ENCODE measurements at regions not wholly inside any gene's neighbourhood (a gene's known extent, or its start where the extent isn't known, plus 50 kb on each side); places are given as distances from the start of the nearest gene placed in this dataset.

DNA sequence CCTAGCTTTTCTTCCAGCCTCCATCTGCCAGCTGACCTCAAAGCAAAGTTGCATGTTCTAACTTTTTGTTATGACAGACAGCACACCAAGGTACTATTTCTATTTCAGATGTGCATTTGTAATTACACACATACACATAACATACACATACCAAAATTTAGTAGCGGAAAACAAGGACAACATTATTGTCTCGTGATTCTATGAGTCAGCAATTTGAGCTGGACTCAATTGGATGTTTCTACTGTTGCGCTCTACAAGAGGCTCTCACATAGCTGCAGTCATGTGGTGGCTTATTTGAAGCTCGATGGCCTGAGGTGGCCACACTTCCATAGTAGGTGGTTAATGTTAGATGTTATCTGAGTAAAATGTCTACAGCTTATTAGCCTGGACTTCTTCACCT lies 1010.1 kb upstream of the B3GALT2 start:
- no peak for DNase-seq (ENCODE audit: low read depth, low spot score)
- Histone ChIP-seq H3K4me1 (ENCODE audit: control insufficient read depth, insufficient read depth, low read length) (no peaks in the 10 kb centered on the region), H3K27me3 (ENCODE audit: control insufficient read depth, insufficient read depth, low read length) (no peaks in the 10 kb centered on the region), H3K4me3 (ENCODE audit: low read length) (no peak overlapping the region), H3K9me3 (ENCODE audit: control insufficient read depth, insufficient read depth, low read length) (no peaks in the 10 kb centered on the region), H3K27ac (ENCODE audit: low read length) (no peak overlapping the region), H3K36me3 (ENCODE audit: control insufficient read depth, insufficient read depth, low read length) (no peaks in the 10 kb centered on the region)
- WGBS (ENCODE audit: insufficient coverage, insufficient read length): no CpG with 5 or more reads among the region's 4 CpGs

DNA sequence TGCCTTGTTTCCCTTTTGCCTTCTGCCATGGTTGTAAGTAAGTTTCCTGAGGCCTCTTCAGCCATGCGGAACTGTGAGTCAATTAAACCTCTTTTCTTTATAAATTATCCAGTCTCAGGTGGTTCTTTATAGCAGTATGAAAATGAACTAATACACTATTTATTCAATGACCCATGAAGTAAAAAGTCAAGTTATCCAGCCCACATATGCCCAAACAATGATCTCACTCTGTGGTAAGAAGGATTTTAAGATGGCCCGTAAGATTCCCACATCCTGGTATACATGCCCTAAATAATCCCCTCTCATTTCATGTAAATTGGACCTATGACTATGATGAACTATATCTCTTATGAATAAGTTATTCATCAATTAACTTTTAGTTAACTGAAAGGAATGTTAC lies 1008.3 kb upstream of the B3GALT2 start:
- WGBS (ENCODE audit: insufficient coverage, insufficient read length): no CpG with 5 or more reads among the region's 2 CpGs
- no peak overlapping the region for H3K27ac ChIP-seq (ENCODE audit: low read length)
- no peaks in the 10 kb centered on the region for H3K36me3 ChIP-seq (ENCODE audit: control insufficient read depth, insufficient read depth, low read length)

DNA sequence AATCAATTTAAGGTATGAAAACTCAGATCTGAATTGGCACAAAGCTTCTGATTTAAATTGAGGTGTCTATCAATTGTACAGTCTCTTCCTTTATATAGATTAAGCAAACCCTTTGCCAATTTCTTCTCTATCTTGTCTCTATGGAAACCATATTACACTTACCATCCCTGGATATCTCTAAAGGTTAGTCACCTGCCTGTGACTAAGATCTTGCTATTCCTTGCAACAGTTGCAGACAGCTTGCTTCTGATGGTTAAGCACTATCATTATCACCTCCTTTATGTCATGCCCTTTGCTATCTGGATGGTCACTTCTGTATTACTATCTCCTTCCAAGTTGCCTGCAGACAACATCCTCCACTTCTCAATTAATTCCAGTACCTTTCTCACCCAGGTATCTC lies 998.6 kb upstream of the B3GALT2 start:
- Histone ChIP-seq H3K4me1 (ENCODE audit: control insufficient read depth, insufficient read depth, low read length) (no peaks in the 10 kb centered on the region), H3K27ac (ENCODE audit: low read length) (no peak overlapping the region), H3K9me3 (ENCODE audit: control insufficient read depth, insufficient read depth, low read length) (no peaks in the 10 kb centered on the region), H3K36me3 (ENCODE audit: control insufficient read depth, insufficient read depth, low read length) (no peaks in the 10 kb centered on the region), H3K27me3 (ENCODE audit: control insufficient read depth, insufficient read depth, low read length) (no peaks in the 10 kb centered on the region), H3K4me3 (ENCODE audit: low read length) (no peak overlapping the region)
- no peak for DNase-seq (ENCODE audit: low read depth, low spot score)

More for the DNA sequence above, 1008.3 kb upstream of the B3GALT2 start:
- no peaks in the 10 kb centered on the region for H3K4me1 ChIP-seq (ENCODE audit: control insufficient read depth, insufficient read depth, low read length)
- H3K27me3 ChIP-seq (ENCODE audit: control insufficient read depth, insufficient read depth, low read length): no peaks in the 10 kb centered on the region
- no peak overlapping the region for H3K4me3 ChIP-seq (ENCODE audit: low read length)
- H3K9me3 ChIP-seq (ENCODE audit: control insufficient read depth, insufficient read depth, low read length): no peaks in the 10 kb centered on the region
- no peak for DNase-seq (ENCODE audit: low read depth, low spot score)

GRCh38 chr1:194184425-194184824 lies 998.0 kb upstream of the B3GALT2 start:
- no peak overlapping the region for H3K4me3 ChIP-seq (ENCODE audit: low read length)
- H3K27ac ChIP-seq (ENCODE audit: low read length): no peak overlapping the region
- no peaks in the 10 kb centered on the region for H3K4me1 ChIP-seq (ENCODE audit: control insufficient read depth, insufficient read depth, low read length)
- H3K36me3 ChIP-seq (ENCODE audit: control insufficient read depth, insufficient read depth, low read length): no peaks in the 10 kb centered on the region
- H3K9me3 ChIP-seq (ENCODE audit: control insufficient read depth, insufficient read depth, low read length): no peaks in the 10 kb centered on the region
- no peak for DNase-seq (ENCODE audit: low read depth, low spot score)
- H3K27me3 ChIP-seq (ENCODE audit: control insufficient read depth, insufficient read depth, low read length): no peaks in the 10 kb centered on the region

DNA sequence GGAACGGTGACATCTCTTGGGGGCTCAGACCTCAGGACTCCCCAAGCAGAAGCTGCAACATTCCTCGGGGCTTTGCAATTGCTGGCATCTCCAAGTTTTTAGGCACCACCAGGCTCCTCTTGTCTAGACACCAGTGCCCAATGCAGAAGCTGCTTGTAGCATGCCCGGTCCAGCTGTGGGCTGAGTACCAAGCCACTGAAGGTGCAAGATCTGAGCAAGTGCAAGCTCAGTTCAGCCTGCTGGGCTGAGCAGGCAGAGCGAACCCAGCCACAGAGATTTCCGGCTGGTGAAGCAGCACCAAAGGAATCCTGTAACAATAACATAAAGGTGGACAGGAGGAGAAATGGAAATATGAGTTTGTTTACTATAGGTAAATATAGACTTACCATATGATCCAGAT lies 995.4 kb upstream of the B3GALT2 start:
- Histone ChIP-seq H3K9me3 (ENCODE audit: control insufficient read depth, insufficient read depth, low read length) (no peaks in the 10 kb centered on the region), H3K4me3 (ENCODE audit: low read length) (no peak overlapping the region), H3K27me3 (ENCODE audit: control insufficient read depth, insufficient read depth, low read length) (no peaks in the 10 kb centered on the region), H3K36me3 (ENCODE audit: control insufficient read depth, insufficient read depth, low read length) (no peaks in the 10 kb centered on the region), H3K4me1 (ENCODE audit: control insufficient read depth, insufficient read depth, low read length) (no peaks in the 10 kb centered on the region), H3K27ac (ENCODE audit: low read length) (no peak overlapping the region)
- DNase-seq (ENCODE audit: low read depth, low spot score): no peak
- no CpG with 5 or more reads among the region's 5 CpGs for WGBS (ENCODE audit: insufficient coverage, insufficient read length)

DNA sequence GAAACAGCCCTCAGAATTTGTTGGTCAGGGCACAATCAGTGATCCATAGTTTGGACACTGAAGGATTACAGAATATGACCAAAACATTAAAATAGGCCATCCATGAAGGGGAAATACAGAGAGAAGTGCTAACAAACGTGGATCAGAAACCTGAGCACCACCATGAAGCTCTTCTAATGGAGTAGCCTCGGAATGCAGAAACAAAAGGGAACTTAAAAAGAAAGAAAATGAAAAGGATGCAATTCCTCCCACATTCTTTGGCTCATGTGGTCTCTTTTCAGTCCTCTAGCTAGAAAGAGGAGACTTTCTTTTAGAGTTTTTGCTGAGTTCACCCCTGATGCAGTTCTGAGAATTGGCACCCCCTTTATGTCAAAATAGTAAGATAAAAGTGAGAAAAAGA lies 989.8 kb upstream of the B3GALT2 start:
- no peak overlapping the region for H3K4me3 ChIP-seq (ENCODE audit: low read length)
- H3K36me3 ChIP-seq (ENCODE audit: control insufficient read depth, insufficient read depth, low read length): no peaks in the 10 kb centered on the region
- H3K27ac ChIP-seq (ENCODE audit: low read length): no peak overlapping the region
- no peaks in the 10 kb centered on the region; the same call in 1 of the 2 replicates for H3K4me1 ChIP-seq (ENCODE audit: control insufficient read depth, insufficient read depth, low read length)
- DNase-seq (ENCODE audit: low read depth, low spot score): no peak
- no peaks in the 10 kb centered on the region for H3K27me3 ChIP-seq (ENCODE audit: control insufficient read depth, insufficient read depth, low read length)
- no peaks in the 10 kb centered on the region for H3K9me3 ChIP-seq (ENCODE audit: control insufficient read depth, insufficient read depth, low read length)
- no CpG with 5 or more reads among the region's 2 CpGs for WGBS (ENCODE audit: insufficient coverage, insufficient read length)

- H3K9me3 ChIP-seq (ENCODE audit: control insufficient read depth, insufficient read depth, low read length): no peaks in the 10 kb centered on the region
- no peaks in the 10 kb centered on the region; the same call in 1 of the 2 replicates for H3K4me1 ChIP-seq (ENCODE audit: control insufficient read depth, insufficient read depth, low read length)
- no peaks in the 10 kb centered on the region for H3K36me3 ChIP-seq (ENCODE audit: control insufficient read depth, insufficient read depth, low read length)
- no peaks in the 10 kb centered on the region for H3K27me3 ChIP-seq (ENCODE audit: control insufficient read depth, insufficient read depth, low read length)
- DNase-seq (ENCODE audit: low read depth, low spot score): no peak
- no peak overlapping the region for H3K4me3 ChIP-seq (ENCODE audit: low read length)
- no peak overlapping the region for H3K27ac ChIP-seq (ENCODE audit: low read length)
- no CpG with 5 or more reads among the region's 1 CpG for WGBS (ENCODE audit: insufficient coverage, insufficient read length)
Measured at GRCh38 chr1:194175251-194175650, 988.8 kb upstream of the B3GALT2 start.

- H3K9me3 ChIP-seq (ENCODE audit: control insufficient read depth, insufficient read depth, low read length): no peaks in the 10 kb centered on the region
- no peak for DNase-seq (ENCODE audit: low read depth, low spot score)
- H3K36me3 ChIP-seq (ENCODE audit: control insufficient read depth, insufficient read depth, low read length): no peaks in the 10 kb centered on the region
- no peaks in the 10 kb centered on the region for H3K27me3 ChIP-seq (ENCODE audit: control insufficient read depth, insufficient read depth, low read length)
- no peak overlapping the region for H3K27ac ChIP-seq (ENCODE audit: low read length)
- H3K4me3 ChIP-seq (ENCODE audit: low read length): no peak overlapping the region
- no peaks in the 10 kb centered on the region; the same call in 1 of the 2 replicates for H3K4me1 ChIP-seq (ENCODE audit: control insufficient read depth, insufficient read depth, low read length)
Measured at GRCh38 chr1:194174528-194174927, 988.1 kb upstream of the B3GALT2 start.

GRCh38 chr1:194171596-194171995 lies 985.2 kb upstream of the B3GALT2 start:
- no CpG with 5 or more reads among the region's 5 CpGs for WGBS (ENCODE audit: insufficient coverage, insufficient read length)
- no peaks in the 10 kb centered on the region for H3K9me3 ChIP-seq (ENCODE audit: control insufficient read depth, insufficient read depth, low read length)
- H3K4me3 ChIP-seq (ENCODE audit: low read length): no peak overlapping the region
- no peak overlapping the region for H3K27ac ChIP-seq (ENCODE audit: low read length)
- H3K4me1 ChIP-seq (ENCODE audit: control insufficient read depth, insufficient read depth, low read length): no peaks in the 10 kb centered on the region; the same call in 1 of the 2 replicates
- no peaks in the 10 kb centered on the region for H3K27me3 ChIP-seq (ENCODE audit: control insufficient read depth, insufficient read depth, low read length)
- no peak for DNase-seq (ENCODE audit: low read depth, low spot score)
- H3K36me3 ChIP-seq (ENCODE audit: control insufficient read depth, insufficient read depth, low read length): no peaks in the 10 kb centered on the region

- H3K4me3 ChIP-seq (ENCODE audit: low read length): no peak overlapping the region
- H3K27ac ChIP-seq (ENCODE audit: low read length): no peak overlapping the region
- H3K9me3 ChIP-seq (ENCODE audit: control insufficient read depth, insufficient read depth, low read length): no peaks in the 10 kb centered on the region
- H3K36me3 ChIP-seq (ENCODE audit: control insufficient read depth, insufficient read depth, low read length): no peaks in the 10 kb centered on the region
- no peaks in the 10 kb centered on the region for H3K4me1 ChIP-seq (ENCODE audit: control insufficient read depth, insufficient read depth, low read length)
- no peak for DNase-seq (ENCODE audit: low read depth, low spot score)
- WGBS (ENCODE audit: insufficient coverage, insufficient read length): no CpG with 5 or more reads among the region's 4 CpGs
- no peaks in the 10 kb centered on the region for H3K27me3 ChIP-seq (ENCODE audit: control insufficient read depth, insufficient read depth, low read length)
Measured at GRCh38 chr1:194167956-194168640, 981.7 kb upstream of the B3GALT2 start.

DNA sequence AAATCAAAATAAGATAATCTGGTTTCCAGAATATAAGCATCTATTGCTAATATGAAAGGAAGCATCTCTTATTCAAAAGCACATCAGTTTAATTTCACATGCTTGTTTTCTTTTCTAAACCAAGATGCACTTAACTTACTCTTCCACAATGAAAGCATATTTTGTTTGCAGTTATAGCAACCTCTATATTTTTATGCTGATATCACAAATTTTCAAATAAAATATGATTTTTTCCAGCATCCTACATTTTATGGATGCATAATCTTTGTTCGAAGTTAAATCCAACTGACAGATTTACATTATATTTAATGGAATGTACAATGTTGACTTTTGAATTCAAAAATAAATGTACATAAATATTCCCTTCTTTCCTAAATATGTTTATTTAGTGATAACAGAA lies 978.3 kb upstream of the B3GALT2 start:
- WGBS (ENCODE audit: insufficient coverage, insufficient read length): no CpG with 5 or more reads among the region's 1 CpG
- Histone ChIP-seq H3K9me3 (ENCODE audit: control insufficient read depth, insufficient read depth, low read length) (no peaks in the 10 kb centered on the region), H3K36me3 (ENCODE audit: control insufficient read depth, insufficient read depth, low read length) (no peaks in the 10 kb centered on the region), H3K4me3 (ENCODE audit: low read length) (no peak overlapping the region), H3K4me1 (ENCODE audit: control insufficient read depth, insufficient read depth, low read length) (no peaks in the 10 kb centered on the region), H3K27ac (ENCODE audit: low read length) (no peak overlapping the region), H3K27me3 (ENCODE audit: control insufficient read depth, insufficient read depth, low read length) (no peaks in the 10 kb centered on the region)
- no peak for DNase-seq (ENCODE audit: low read depth, low spot score)

Measured in iPS DF 6.9 (cell line).